ENCODE measurements at regions not wholly inside any gene's neighbourhood (a gene's known extent, or its start where the extent isn't known, plus 50 kb on each side); places are given as distances from the start of the nearest gene placed in this dataset.

DNA sequence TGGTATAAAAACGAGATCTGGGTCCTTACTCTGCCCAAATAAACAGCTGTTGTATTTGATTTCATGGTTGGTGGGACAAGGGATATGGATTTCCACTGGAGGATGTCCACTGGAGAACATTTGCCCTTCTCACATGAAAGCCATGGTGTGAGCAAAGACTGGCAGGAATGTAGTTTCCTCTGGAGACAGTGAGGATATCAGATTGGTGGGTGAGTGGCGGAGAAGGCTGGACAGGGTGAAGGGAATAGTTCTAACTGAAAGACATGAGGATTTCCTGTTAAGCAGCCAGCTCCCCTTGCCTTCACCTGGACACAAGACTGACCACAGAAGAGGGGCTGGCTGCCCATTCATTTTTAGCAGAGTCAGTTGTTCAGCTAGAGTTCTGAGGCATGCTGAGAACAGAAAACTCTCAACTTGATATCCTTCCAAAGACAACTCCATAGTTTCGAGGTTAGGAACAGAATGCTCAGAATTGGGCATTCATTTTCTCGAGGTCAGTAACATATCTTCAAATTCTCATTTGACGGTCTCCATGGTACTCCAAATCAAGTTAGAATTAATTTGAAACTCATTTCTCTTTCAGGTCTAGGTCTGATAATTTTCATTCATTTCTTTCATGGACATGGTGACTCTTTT lies 365.7 kb downstream of the LRIG3 start:
- no peaks in the 10 kb centered on the region for H3K9me2 ChIP-seq (replicated peaks; ENCODE audit: control insufficient read depth, low read length)
- H3K36me3 ChIP-seq (ENCODE audit: control insufficient read depth, low read length): no peaks in the 10 kb centered on the region
- no peak overlapping the region for H3K4me2 ChIP-seq (ENCODE audit: low read length)
- H3K79me2 ChIP-seq (ENCODE audit: control insufficient read depth, low read length): no peaks in the 10 kb centered on the region
- H3K9me3 ChIP-seq (ENCODE audit: control insufficient read depth, insufficient read depth, low read length): no peaks in the 10 kb centered on the region
- no peak overlapping the region for H3K4me3 ChIP-seq (ENCODE audit: low read length)
- H3K27ac ChIP-seq (ENCODE audit: low read depth, low read length): no peak overlapping the region
- TF ChIP-seq CTCF (IDR thresholded peaks at IDR 0.05; ENCODE audit: low read depth, low read length, poor library complexity, severe bottlenecking): no peak
- no peak for TF ChIP-seq EZH2phosphoT487 (IDR thresholded peaks at IDR 0.05; ENCODE audit: borderline replicate concordance, low read length)
- no peaks in the 10 kb centered on the region for H3K27me3 ChIP-seq (ENCODE audit: control insufficient read depth, low read length)
- no peaks in the 10 kb centered on the region for H3F3A ChIP-seq (ENCODE audit: control insufficient read depth, insufficient read depth)
- no peaks in the 10 kb centered on the region for H3K4me1 ChIP-seq (ENCODE audit: control insufficient read depth, low read length)
- no peaks in the 10 kb centered on the region for H4K20me1 ChIP-seq (ENCODE audit: control insufficient read depth, insufficient read depth, low read depth, low read length)

DNA sequence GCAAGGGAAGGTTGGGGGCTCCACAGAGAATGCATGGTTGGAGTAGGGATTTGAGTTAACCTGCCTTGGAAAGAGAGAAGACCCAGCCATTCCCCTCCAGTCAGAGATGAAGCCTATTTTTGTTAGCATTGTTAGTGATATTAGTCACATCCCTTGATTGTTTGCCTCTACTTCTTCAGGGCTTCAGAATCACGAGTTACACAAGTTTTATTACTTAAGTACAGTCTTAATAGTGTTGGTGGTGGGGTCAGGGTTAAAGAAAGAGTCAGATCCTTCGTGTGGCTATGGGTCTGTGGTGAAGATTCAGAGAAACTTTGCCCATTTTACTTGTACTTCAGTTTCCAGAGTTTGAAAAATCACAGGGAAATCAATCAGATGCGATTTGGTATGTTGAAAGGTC lies 363.1 kb downstream of the LRIG3 start:
- Histone ChIP-seq H3K4me1 (ENCODE audit: control insufficient read depth, low read length) (no peaks in the 10 kb centered on the region), H3K27ac (ENCODE audit: low read depth, low read length) (no peak overlapping the region), H3K4me2 (ENCODE audit: low read length) (no peak overlapping the region), H4K20me1 (ENCODE audit: control insufficient read depth, insufficient read depth, low read depth, low read length) (no peaks in the 10 kb centered on the region), H3K36me3 (ENCODE audit: control insufficient read depth, low read length) (no peaks in the 10 kb centered on the region), H3K79me2 (ENCODE audit: control insufficient read depth, low read length) (no peaks in the 10 kb centered on the region), H3K9me3 (ENCODE audit: control insufficient read depth, insufficient read depth, low read length) (no peaks in the 10 kb centered on the region), H3K27me3 (ENCODE audit: control insufficient read depth, low read length) (no peaks in the 10 kb centered on the region), H3F3A (ENCODE audit: control insufficient read depth, insufficient read depth) (no peaks in the 10 kb centered on the region), H3K4me3 (ENCODE audit: low read length) (no peak overlapping the region), H3K9me2 (replicated peaks; ENCODE audit: control insufficient read depth, low read length) (no peaks in the 10 kb centered on the region)
- no peak for TF ChIP-seq CTCF (IDR thresholded peaks at IDR 0.05; ENCODE audit: low read depth, low read length, poor library complexity, severe bottlenecking)
- TF ChIP-seq EZH2phosphoT487 (IDR thresholded peaks at IDR 0.05; ENCODE audit: borderline replicate concordance, low read length): no peak

- no peaks in the 10 kb centered on the region for H3K79me2 ChIP-seq (ENCODE audit: control insufficient read depth, low read length)
- H3K27ac ChIP-seq (ENCODE audit: low read depth, low read length): no peak overlapping the region
- H3K4me2 ChIP-seq (ENCODE audit: low read length): no peak overlapping the region
- H3K4me1 ChIP-seq (ENCODE audit: control insufficient read depth, low read length): no peaks in the 10 kb centered on the region
- H3F3A ChIP-seq (ENCODE audit: control insufficient read depth, insufficient read depth): no peaks in the 10 kb centered on the region
- no peaks in the 10 kb centered on the region for H4K20me1 ChIP-seq (ENCODE audit: control insufficient read depth, insufficient read depth, low read depth, low read length)
- H3K9me2 ChIP-seq (replicated peaks; ENCODE audit: control insufficient read depth, low read length): no peaks in the 10 kb centered on the region
- no peak overlapping the region for H3K4me3 ChIP-seq (ENCODE audit: low read length)
- H3K27me3 ChIP-seq (ENCODE audit: control insufficient read depth, low read length): no peaks in the 10 kb centered on the region
- no peaks in the 10 kb centered on the region for H3K9me3 ChIP-seq (ENCODE audit: control insufficient read depth, insufficient read depth, low read length)
- TF ChIP-seq CTCF (IDR thresholded peaks at IDR 0.05; ENCODE audit: low read depth, low read length, poor library complexity, severe bottlenecking) (no peak), EZH2phosphoT487 (IDR thresholded peaks at IDR 0.05; ENCODE audit: borderline replicate concordance, low read length) (no peak)
- H3K36me3 ChIP-seq (ENCODE audit: control insufficient read depth, low read length): no peaks in the 10 kb centered on the region
Observed at GRCh38 chr12:58557661-58558060, 362.6 kb downstream of the LRIG3 start.

Measured in DOHH2 (cell line).